ENCODE measurements at regions not wholly inside any gene's neighbourhood (a gene's known extent, or its start where the extent isn't known, plus 50 kb on each side); places are given as distances from the start of the nearest gene placed in this dataset.

- H3K4me2 ChIP-seq (ENCODE audit: low read length): no peak overlapping the region
- ChIA-PET CTCF (no interaction called here), POLR2A (ENCODE audit: unreplicated experiment) (no interaction called here)
- intact Hi-C loops (cut with micrococcal nuclease): no loop called here
- no peaks in the 10 kb centered on the region for H3K9me2 ChIP-seq (replicated peaks; ENCODE audit: low read length)
- no peaks in the 10 kb centered on the region for H4K20me1 ChIP-seq (ENCODE audit: low read length)
- DNase-seq (no peak), ATAC-seq (no peak)
- no peak overlapping the region for H3K4me3 ChIP-seq (ENCODE audit: low read length)
- no peak overlapping the region for H3K9ac ChIP-seq (ENCODE audit: low read length)
- H3K4me1 ChIP-seq (ENCODE audit: insufficient read depth, low read length): peaks cover 3% of the 10 kb centered on the region; the same call in 1 of the 2 replicates
- H3K9me3 ChIP-seq (ENCODE audit: low read length): no peaks in the 10 kb centered on the region
- H2AFZ ChIP-seq (ENCODE audit: low read length): no peak overlapping the region
- no peaks in the 10 kb centered on the region for H3K79me2 ChIP-seq (ENCODE audit: low read length)
- no peaks in the 10 kb centered on the region for H3K27me3 ChIP-seq (ENCODE audit: low read length)
- H3K36me3 ChIP-seq (ENCODE audit: low read depth, low read length): no peaks in the 10 kb centered on the region
- no peaks in the 10 kb centered on the region for H3F3A ChIP-seq (ENCODE audit: low read length, unreplicated experiment)
- no TSS peak for BruUV-seq (replicated peaks)
- no peak overlapping the region for H3K27ac ChIP-seq (ENCODE audit: low read length)
- TF ChIP-seq EZH2 (IDR thresholded peaks at IDR 0.05; ENCODE audit: low read length, unreplicated experiment) (no peak), EZH2phosphoT487 (IDR thresholded peaks at IDR 0.05; ENCODE audit: borderline replicate concordance, low read length) (no peak), CTCF (conservative IDR thresholded peaks at IDR 0.05; ENCODE audit: low read depth, low read length) (no peak)
Measured at GRCh38 chr3:66583424-66584040, 82.7 kb upstream of the LRIG1 start.

GRCh38 chr3:66585520-66586095 lies 84.8 kb upstream of the LRIG1 start:
- H3K9ac ChIP-seq (ENCODE audit: low read length): no peak overlapping the region
- no peaks in the 10 kb centered on the region for H3K27me3 ChIP-seq (ENCODE audit: low read length)
- no peaks in the 10 kb centered on the region for H3K79me2 ChIP-seq (ENCODE audit: low read length)
- H3K4me1 ChIP-seq (ENCODE audit: insufficient read depth, low read length): peaks cover 10% of the 10 kb centered on the region
- H3K27ac ChIP-seq (ENCODE audit: low read length): no peak overlapping the region
- no peaks in the 10 kb centered on the region for H3K36me3 ChIP-seq (ENCODE audit: low read depth, low read length)
- POLR2A ChIA-PET (ENCODE audit: unreplicated experiment): no interaction called here
- CTCF ChIA-PET: no interaction called here
- no TSS peak for BruUV-seq (replicated peaks)
- H3K9me2 ChIP-seq (replicated peaks; ENCODE audit: low read length): no peaks in the 10 kb centered on the region
- H3K4me3 ChIP-seq (ENCODE audit: low read length): no peak overlapping the region
- no peaks in the 10 kb centered on the region for H3K9me3 ChIP-seq (ENCODE audit: low read length)
- no peaks in the 10 kb centered on the region for H3F3A ChIP-seq (ENCODE audit: low read length, unreplicated experiment)
- TF ChIP-seq EZH2phosphoT487 (IDR thresholded peaks at IDR 0.05; ENCODE audit: borderline replicate concordance, low read length): no peak
- TF ChIP-seq CTCF (conservative IDR thresholded peaks at IDR 0.05; ENCODE audit: low read depth, low read length): no peak
- no peak for TF ChIP-seq EZH2 (IDR thresholded peaks at IDR 0.05; ENCODE audit: low read length, unreplicated experiment)
- no peak for ATAC-seq
- no peaks in the 10 kb centered on the region for H4K20me1 ChIP-seq (ENCODE audit: low read length)
- H2AFZ ChIP-seq (ENCODE audit: low read length): no peak overlapping the region
- H3K4me2 ChIP-seq (ENCODE audit: low read length): no peak overlapping the region
- DNase-seq: no peak
- intact Hi-C loops (cut with micrococcal nuclease): no loop called here

- no peaks in the 10 kb centered on the region for H3K36me3 ChIP-seq (ENCODE audit: low read depth, low read length)
Measured at GRCh38 chr3:66586853-66587252, 86.0 kb upstream of the LRIG1 start.

More at GRCh38 chr3:66586853-66587252, 86.0 kb upstream of the LRIG1 start:
- Histone ChIP-seq H3K27ac (ENCODE audit: low read length) (no peak overlapping the region), H3K9ac (ENCODE audit: low read length) (no peak overlapping the region), H4K20me1 (ENCODE audit: low read length) (no peaks in the 10 kb centered on the region), H3F3A (ENCODE audit: low read length, unreplicated experiment) (no peaks in the 10 kb centered on the region), H3K9me2 (replicated peaks; ENCODE audit: low read length) (no peaks in the 10 kb centered on the region), H3K27me3 (ENCODE audit: low read length) (no peaks in the 10 kb centered on the region), H3K4me1 (ENCODE audit: insufficient read depth, low read length) (peaks cover 11% of the 10 kb centered on the region), H2AFZ (ENCODE audit: low read length) (no peak overlapping the region), H3K4me2 (ENCODE audit: low read length) (no peak overlapping the region), H3K79me2 (ENCODE audit: low read length) (no peaks in the 10 kb centered on the region), H3K4me3 (ENCODE audit: low read length) (no peak overlapping the region), H3K9me3 (ENCODE audit: low read length) (no peaks in the 10 kb centered on the region)
- POLR2A ChIA-PET (ENCODE audit: unreplicated experiment): no interaction called here
- ATAC-seq (no peak), DNase-seq (no peak)
- no TSS peak for BruUV-seq (replicated peaks)
- TF ChIP-seq CTCF (conservative IDR thresholded peaks at IDR 0.05; ENCODE audit: low read depth, low read length) (no peak), EZH2phosphoT487 (IDR thresholded peaks at IDR 0.05; ENCODE audit: borderline replicate concordance, low read length) (no peak), EZH2 (IDR thresholded peaks at IDR 0.05; ENCODE audit: low read length, unreplicated experiment) (no peak)
- CTCF ChIA-PET: no interaction called here
- intact Hi-C loops (cut with micrococcal nuclease): no loop called here
